ENCODE measurements at regions not wholly inside any gene's neighbourhood (a gene's known extent, or its start where the extent isn't known, plus 50 kb on each side); places are given as distances from the start of the nearest gene placed in this dataset.

GRCh38 chr9:115210699-115211098 lies 92.7 kb upstream of the TNC start:
- no peak for DNase-seq

- no peak for DNase-seq
Observed at GRCh38 chr9:115211413-115212124, 93.6 kb upstream of the TNC start.

GRCh38 chr9:115212125-115212605 lies 94.2 kb upstream of the TNC start:
- no peak for DNase-seq

GRCh38 chr9:115212832-115213231 lies 94.9 kb upstream of the TNC start:
- DNase-seq = no peak

- peak; percentile 49 for DNase-seq
Observed at GRCh38 chr9:115213818-115214334, 95.9 kb upstream of the TNC start.

GRCh38 chr9:115216873-115217272 lies 98.9 kb upstream of the TNC start:
- DNase-seq = no peak

- DNase-seq = peak; percentile 62
Observed at GRCh38 chr9:115220319-115221005, 102.5 kb upstream of the TNC start.

GRCh38 chr9:115223471-115223870 lies 105.5 kb upstream of the TNC start:
- DNase-seq = no peak

GRCh38 chr9:115225459-115226116 lies 107.6 kb upstream of the TNC start:
- DNase-seq = no peak

- no peak for DNase-seq
Observed at GRCh38 chr9:115226152-115226551, 108.2 kb upstream of the TNC start.

GRCh38 chr9:115229496-115229895 lies 111.5 kb upstream of the TNC start:
- DNase-seq = no peak

GRCh38 chr9:115230924-115231515 lies 113.1 kb upstream of the TNC start:
- peak; percentile 60 for DNase-seq

- DNase-seq = no peak
Observed at GRCh38 chr9:115232181-115232774, 114.3 kb upstream of the TNC start.

GRCh38 chr9:115234094-115234493 lies 116.1 kb upstream of the TNC start:
- DNase-seq = no peak

- DNase-seq = no peak
Observed at GRCh38 chr9:115235221-115235620, 117.3 kb upstream of the TNC start.

GRCh38 chr9:115237385-115237998 lies 119.5 kb upstream of the TNC start:
- peak; percentile 51 for DNase-seq

- DNase-seq = no peak
Observed at GRCh38 chr9:115240676-115241075, 122.7 kb upstream of the TNC start.

GRCh38 chr9:115241641-115242040 lies 123.7 kb upstream of the TNC start:
- no peak for DNase-seq

- DNase-seq = no peak
Observed at GRCh38 chr9:115249488-115249887, 131.5 kb upstream of the TNC start.

GRCh38 chr9:115250621-115251032 lies 132.7 kb upstream of the TNC start:
- DNase-seq = peak; percentile 40

- DNase-seq = peak; percentile 81
Observed at GRCh38 chr9:115254287-115255180, 136.6 kb upstream of the TNC start.
